ENCODE measurements at regions not wholly inside any gene's neighbourhood (a gene's known extent, or its start where the extent isn't known, plus 50 kb on each side); places are given as distances from the start of the nearest gene placed in this dataset.

DNA sequence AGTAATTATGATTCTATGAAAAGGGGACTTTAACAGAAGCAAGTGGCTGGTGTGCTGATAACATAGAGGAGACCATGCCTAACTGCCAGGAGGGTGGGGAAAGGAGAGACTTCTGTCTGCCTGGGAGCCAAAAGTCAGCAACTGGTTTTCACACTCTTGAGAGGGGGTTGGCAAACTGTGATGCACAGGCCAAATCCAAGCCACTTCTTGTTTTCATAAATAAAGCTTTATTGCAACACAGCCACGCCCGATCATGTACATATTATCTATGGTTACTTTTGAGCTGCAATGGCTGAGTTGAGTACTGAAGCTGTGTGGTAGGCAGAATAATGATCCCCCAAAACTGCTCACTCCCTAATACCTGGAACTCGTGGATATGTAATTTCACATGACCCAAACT is 208.4 kb downstream of the LNPK start:
- TF ChIP-seq, protein P1, sequence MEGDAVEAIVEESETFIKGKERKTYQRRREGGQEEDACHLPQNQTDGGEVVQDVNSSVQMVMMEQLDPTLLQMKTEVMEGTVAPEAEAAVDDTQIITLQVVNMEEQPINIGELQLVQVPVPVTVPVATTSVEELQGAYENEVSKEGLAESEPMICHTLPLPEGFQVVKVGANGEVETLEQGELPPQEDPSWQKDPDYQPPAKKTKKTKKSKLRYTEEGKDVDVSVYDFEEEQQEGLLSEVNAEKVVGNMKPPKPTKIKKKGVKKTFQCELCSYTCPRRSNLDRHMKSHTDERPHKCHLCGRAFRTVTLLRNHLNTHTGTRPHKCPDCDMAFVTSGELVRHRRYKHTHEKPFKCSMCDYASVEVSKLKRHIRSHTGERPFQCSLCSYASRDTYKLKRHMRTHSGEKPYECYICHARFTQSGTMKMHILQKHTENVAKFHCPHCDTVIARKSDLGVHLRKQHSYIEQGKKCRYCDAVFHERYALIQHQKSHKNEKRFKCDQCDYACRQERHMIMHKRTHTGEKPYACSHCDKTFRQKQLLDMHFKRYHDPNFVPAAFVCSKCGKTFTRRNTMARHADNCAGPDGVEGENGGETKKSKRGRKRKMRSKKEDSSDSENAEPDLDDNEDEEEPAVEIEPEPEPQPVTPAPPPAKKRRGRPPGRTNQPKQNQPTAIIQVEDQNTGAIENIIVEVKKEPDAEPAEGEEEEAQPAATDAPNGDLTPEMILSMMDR (IDR thresholded peaks at IDR 0.05) = no peak
- TF ChIP-seq POLR2A (IDR thresholded peaks at IDR 0.05) = no peak
